Natural killer cell (primary cell): ENCODE measurements at regions not wholly inside any gene's neighbourhood (a gene's known extent, or its start where the extent isn't known, plus 50 kb on each side); places are given as distances from the start of the nearest gene placed in this dataset.

Experiments used
- ATAC-seq, 3 donors: fragments of 150-1000 bp in 2 of 3; fragments of 200-7000 bp in 1 of 3; cut with Tn5 transposase; 1 replicate in 1 of 3; 2 replicates in 2 of 3; pipeline ENCODE4 v1.10.0; 2021; ENCODE audit warnings: mild to moderate bottlenecking in 2 of 3, moderate library complexity in 2 of 3
- DNase-seq, 2 donors: peaks; one replicate each; pipeline versions ENCODE4 v3.0.0 to v3.0.0-alpha.2; 2013 to 2021; ENCODE audit warnings: mixed read lengths in 1 of 2
- H3K27ac ChIP-seq: one replicate; pipeline ENCODE4 v1.5.1; 2013; ENCODE audit warnings: mild to moderate bottlenecking, low read length
- H3K27me3 ChIP-seq: one replicate; pipeline ENCODE4 v1.6.1; 2013; ENCODE audit warnings: low read length; ENCODE audit not compliant: control insufficient read depth, insufficient read depth
- H3K36me3 ChIP-seq: one replicate; pipeline ENCODE4 v1.6.1; 2013; ENCODE audit warnings: low read length; ENCODE audit not compliant: control insufficient read depth, insufficient read depth
- H3K4me1 ChIP-seq: one replicate; pipeline ENCODE4 v1.6.1; 2013; ENCODE audit warnings: low read length; ENCODE audit not compliant: control insufficient read depth, insufficient read depth
- H3K4me3 ChIP-seq: one replicate; pipeline ENCODE4 v1.5.1; 2013; ENCODE audit warnings: low read length
- H3K9me3 ChIP-seq: one replicate; pipeline ENCODE4 v1.6.1; 2013; ENCODE audit warnings: low read length; ENCODE audit not compliant: control insufficient read depth, insufficient read depth
- H3K27ac Mint-ChIP-seq, 2 donors: one replicate each; pipeline ENCODE4 v1.8.0; 2022; ENCODE audit warnings: mild to moderate bottlenecking in 2 of 2, mixed read lengths in 2 of 2, moderate library complexity in 1 of 2
- H3K27me3 Mint-ChIP-seq, 2 donors: one replicate each; pipeline ENCODE4 v1.8.0; 2022; ENCODE audit warnings: low read depth in 2 of 2, mixed read lengths in 2 of 2
- H3K36me3 Mint-ChIP-seq: one replicate; pipeline ENCODE4 v1.8.0; 2022; ENCODE audit warnings: mixed read lengths
- H3K4me1 Mint-ChIP-seq, 2 donors: one replicate each; pipeline ENCODE4 v1.8.0; 2022; ENCODE audit warnings: mixed read lengths in 2 of 2
- H3K4me3 Mint-ChIP-seq: one replicate; pipeline ENCODE4 v1.8.0; 2022; ENCODE audit warnings: mild to moderate bottlenecking, moderate library complexity, mixed read lengths
- H3K9me3 Mint-ChIP-seq, 2 donors: one replicate each; pipeline ENCODE4 v1.8.0; 2022; ENCODE audit warnings: mixed read lengths in 2 of 2
- WGBS: methylation state at CpG from one replicate; pipeline ENCODE4 v1.1.7; 2013; ENCODE audit warnings: missing lambda C conversion rate; ENCODE audit not compliant: insufficient coverage; 5-methylcytosine and 5-hydroxymethylcytosine counted together
- intact Hi-C: fragments of 100-400 bp; cut with micrococcal nuclease; formaldehyde crosslinking; loops from one replicate; pipeline ENCODE4 v1.14.2; 2022
- TF ChIP-seq, protein P1 (sequence below): fragments of 200-600 bp; IDR thresholded peaks from one replicate; pipeline ENCODE4 v1.8.0; 2022; ENCODE audit warnings: antibody characterized with exemption

- Histone ChIP-seq H3K36me3 (no peaks in the 10 kb centered on the region), H3K9me3 (no peaks in the 10 kb centered on the region), H3K4me1 (no peaks in the 10 kb centered on the region), H3K27ac (no peak overlapping the region), H3K27me3 (no peaks in the 10 kb centered on the region), H3K4me3 (no peak overlapping the region)
- Mint-ChIP-seq H3K27ac (no peak overlapping the region), H3K4me3 (no peak overlapping the region), H3K9me3 (no peaks in the 10 kb centered on the region), H3K4me1 (no peaks in the 10 kb centered on the region), H3K36me3 (no peaks in the 10 kb centered on the region), H3K27me3 (peaks cover 14 to 17% of the 10 kb centered on the region in 2 donors)
- TF ChIP-seq, protein P1, sequence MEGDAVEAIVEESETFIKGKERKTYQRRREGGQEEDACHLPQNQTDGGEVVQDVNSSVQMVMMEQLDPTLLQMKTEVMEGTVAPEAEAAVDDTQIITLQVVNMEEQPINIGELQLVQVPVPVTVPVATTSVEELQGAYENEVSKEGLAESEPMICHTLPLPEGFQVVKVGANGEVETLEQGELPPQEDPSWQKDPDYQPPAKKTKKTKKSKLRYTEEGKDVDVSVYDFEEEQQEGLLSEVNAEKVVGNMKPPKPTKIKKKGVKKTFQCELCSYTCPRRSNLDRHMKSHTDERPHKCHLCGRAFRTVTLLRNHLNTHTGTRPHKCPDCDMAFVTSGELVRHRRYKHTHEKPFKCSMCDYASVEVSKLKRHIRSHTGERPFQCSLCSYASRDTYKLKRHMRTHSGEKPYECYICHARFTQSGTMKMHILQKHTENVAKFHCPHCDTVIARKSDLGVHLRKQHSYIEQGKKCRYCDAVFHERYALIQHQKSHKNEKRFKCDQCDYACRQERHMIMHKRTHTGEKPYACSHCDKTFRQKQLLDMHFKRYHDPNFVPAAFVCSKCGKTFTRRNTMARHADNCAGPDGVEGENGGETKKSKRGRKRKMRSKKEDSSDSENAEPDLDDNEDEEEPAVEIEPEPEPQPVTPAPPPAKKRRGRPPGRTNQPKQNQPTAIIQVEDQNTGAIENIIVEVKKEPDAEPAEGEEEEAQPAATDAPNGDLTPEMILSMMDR, result no peak
- no peak for ATAC-seq
- WGBS, result 96% methylated on average over 5 of the region's 6 CpGs
- DNase-seq, result no peak
- intact Hi-C loops, result no loop called here
These were observed 344.8 kb downstream of the SIPA1L2 start for GRCh38 chr1:232285138-232285537.

DNA sequence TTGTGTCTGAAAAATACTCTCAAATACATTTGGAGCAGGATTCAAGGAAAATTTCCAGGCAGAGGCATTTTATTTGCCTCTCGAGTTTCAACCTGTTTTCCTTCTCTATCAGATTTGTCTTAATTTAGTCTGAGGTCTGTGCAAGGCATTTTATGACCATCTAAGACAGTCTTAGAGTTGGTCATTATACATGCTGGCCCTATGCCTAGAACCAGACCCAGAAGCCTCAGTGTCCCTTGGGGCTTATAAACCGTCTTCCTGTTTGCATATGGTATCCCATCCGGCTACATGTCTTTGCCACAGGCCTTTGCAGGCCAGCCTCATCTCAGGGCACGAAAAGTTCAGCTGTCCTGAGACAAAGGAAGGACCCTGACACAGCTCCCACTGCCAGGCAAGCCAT, 346.1 kb downstream of the SIPA1L2 start:
- H3K4me1 ChIP-seq, result no peaks in the 10 kb centered on the region
- no peak overlapping the region for H3K27ac ChIP-seq
- no peaks in the 10 kb centered on the region for H3K4me1 Mint-ChIP-seq
- no peaks in the 10 kb centered on the region for H3K27me3 ChIP-seq
- H3K9me3 ChIP-seq, result no peaks in the 10 kb centered on the region
- no peaks in the 10 kb centered on the region for H3K9me3 Mint-ChIP-seq
- no peaks in the 10 kb centered on the region for H3K36me3 Mint-ChIP-seq
- ATAC-seq, result no peak
- intact Hi-C loops, result no loop called here
- TF ChIP-seq, protein P1, result no peak
- no peak overlapping the region for H3K4me3 Mint-ChIP-seq
- H3K4me3 ChIP-seq, result no peak overlapping the region
- H3K27me3 Mint-ChIP-seq, result peaks cover 14 to 19% of the 10 kb centered on the region in 2 donors
- DNase-seq, result no peak
- 84% methylated on average over 4 of the region's 4 CpGs for WGBS
- H3K27ac Mint-ChIP-seq, result no peak overlapping the region
- no peaks in the 10 kb centered on the region for H3K36me3 ChIP-seq

GRCh38 chr1:232282498-232282897, 347.4 kb downstream of the SIPA1L2 start:
- H3K27ac ChIP-seq, result no peak overlapping the region
- no peaks in the 10 kb centered on the region for H3K4me1 ChIP-seq
- no peaks in the 10 kb centered on the region for H3K36me3 ChIP-seq
- no peak overlapping the region for H3K4me3 Mint-ChIP-seq
- TF ChIP-seq, protein P1, result no peak
- ATAC-seq (no peak), DNase-seq (no peak)
- H3K27me3 ChIP-seq, result no peaks in the 10 kb centered on the region
- H3K4me3 ChIP-seq, result no peak overlapping the region
- no peak overlapping the region for H3K27ac Mint-ChIP-seq
- no peaks in the 10 kb centered on the region for H3K4me1 Mint-ChIP-seq
- H3K9me3 ChIP-seq, result no peaks in the 10 kb centered on the region
- no peaks in the 10 kb centered on the region for H3K9me3 Mint-ChIP-seq
- intact Hi-C loops, result no loop called here
- no peaks in the 10 kb centered on the region for H3K36me3 Mint-ChIP-seq
- H3K27me3 Mint-ChIP-seq, result peaks cover 12 to 19% of the 10 kb centered on the region in 2 donors
- WGBS, result 100% methylated on average over 1 of the region's 1 CpG

GRCh38 chr1:232280910-232281309, 349.0 kb downstream of the SIPA1L2 start:
- TF ChIP-seq, protein P1, result no peak
- intact Hi-C loops, result no loop called here
- no peaks in the 10 kb centered on the region for H3K36me3 Mint-ChIP-seq

More at GRCh38 chr1:232280910-232281309, 349.0 kb downstream of the SIPA1L2 start:
- Histone ChIP-seq H3K4me1 (no peaks in the 10 kb centered on the region), H3K27ac (no peak overlapping the region), H3K4me3 (no peak overlapping the region), H3K9me3 (no peaks in the 10 kb centered on the region), H3K36me3 (no peaks in the 10 kb centered on the region), H3K27me3 (no peaks in the 10 kb centered on the region)
- DNase-seq (no peak), ATAC-seq (no peak)
- WGBS, result 77% methylated on average over 4 of the region's 4 CpGs
- no peaks in the 10 kb centered on the region for H3K9me3 Mint-ChIP-seq
- H3K4me3 Mint-ChIP-seq, result no peak overlapping the region
- no peak overlapping the region for H3K27ac Mint-ChIP-seq
- H3K4me1 Mint-ChIP-seq, result no peaks in the 10 kb centered on the region
- peaks cover 21 to 28% of the 10 kb centered on the region in 2 donors for H3K27me3 Mint-ChIP-seq
